ENCODE measurements at regions not wholly inside any gene's neighbourhood (a gene's known extent, or its start where the extent isn't known, plus 50 kb on each side); places are given as distances from the start of the nearest gene placed in this dataset.
"Not testable (repeated sequence)": the region's sequence is repeated elsewhere in the genome, so short reads cannot be mapped to it uniquely, and the experiment has no call there.

GRCh38 chr2:194723446-194723845 lies 933.6 kb upstream of the SLC39A10 start:
- no peak for DNase-seq (ENCODE audit: low read depth in 4 of 4, low spot score in 3 of 4)

GRCh38 chr2:194721227-194721626 lies 935.8 kb upstream of the SLC39A10 start:
- no peak for DNase-seq (ENCODE audit: low read depth in 4 of 4, low spot score in 3 of 4)

- no peak for DNase-seq (ENCODE audit: low read depth in 4 of 4, low spot score in 3 of 4)
Measured at GRCh38 chr2:194720462-194720861, 936.6 kb upstream of the SLC39A10 start.

DNA sequence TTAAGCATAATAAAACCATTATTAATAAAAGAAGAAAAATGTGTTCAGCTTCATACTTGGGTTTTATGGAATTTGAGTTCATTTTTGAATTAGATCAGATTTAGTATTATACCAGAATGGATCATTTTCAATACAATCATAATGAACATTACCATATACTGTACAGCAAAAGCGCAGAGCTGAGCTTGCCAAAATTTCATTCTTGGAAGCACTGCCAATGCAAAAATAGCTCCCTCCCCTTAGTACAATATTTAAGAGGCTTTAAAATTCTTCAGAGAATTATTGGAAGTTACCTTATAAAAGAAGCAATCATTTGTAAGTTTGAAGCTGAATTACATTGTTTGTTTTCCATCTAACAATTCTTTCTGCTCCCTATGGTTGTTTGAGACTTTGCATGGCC lies 938.1 kb upstream of the SLC39A10 start:
- DNase-seq (ENCODE audit: low read depth in 4 of 4, low spot score in 3 of 4) = no peak

DNA sequence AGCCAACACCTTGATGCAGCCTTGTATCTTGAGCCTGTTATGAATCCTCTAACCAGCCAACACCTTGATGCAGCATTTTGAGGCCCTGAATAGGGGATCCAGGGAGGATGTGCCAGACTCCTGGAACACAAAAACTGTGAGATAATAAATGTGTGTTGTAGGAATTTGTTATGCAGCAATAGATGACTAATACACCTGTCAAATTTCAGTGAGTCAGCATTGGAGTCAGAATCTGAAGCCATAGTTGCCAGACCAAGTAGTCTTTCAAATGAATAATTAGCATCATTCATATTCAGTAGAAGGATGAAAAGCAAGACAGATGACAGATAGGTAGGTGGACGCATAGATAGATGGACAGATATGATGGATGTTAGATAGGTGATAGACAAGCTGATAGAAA lies 942.5 kb upstream of the SLC39A10 start:
- DNase-seq (ENCODE audit: low read depth in 4 of 4, low spot score in 3 of 4) = no peak

- DNase-seq (ENCODE audit: low read depth in 4 of 4, low spot score in 3 of 4) = no peak
Measured at GRCh38 chr2:194709840-194710239, 947.2 kb upstream of the SLC39A10 start.

GRCh38 chr2:194706179-194706578 lies 950.8 kb upstream of the SLC39A10 start:
- no peak for DNase-seq (ENCODE audit: low read depth in 4 of 4, low spot score in 3 of 4)

- no peak for DNase-seq (ENCODE audit: low read depth in 4 of 4, low spot score in 3 of 4)
Measured at GRCh38 chr2:194705398-194705797, 951.6 kb upstream of the SLC39A10 start.

DNA sequence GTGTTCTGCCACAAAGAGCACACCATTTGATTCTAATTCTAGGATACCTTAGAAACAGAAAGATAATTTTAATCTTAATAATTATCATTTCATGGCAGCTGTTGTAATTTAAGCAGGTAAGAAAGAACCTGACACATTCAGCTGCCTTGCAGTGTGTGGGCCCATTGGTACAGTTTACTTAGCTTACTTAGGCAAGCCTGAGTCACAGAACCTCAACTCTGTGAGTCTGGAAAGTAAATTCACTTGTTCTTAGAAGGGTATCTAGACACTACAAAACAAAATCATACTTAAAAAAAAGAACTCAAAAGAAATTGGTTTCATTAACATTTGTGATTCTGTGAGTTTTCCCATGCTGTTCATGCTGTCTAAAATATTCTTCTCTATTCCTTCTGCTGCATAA lies 956.3 kb upstream of the SLC39A10 start:
- DNase-seq (ENCODE audit: low read depth in 4 of 4, low spot score in 3 of 4) = no peak

DNA sequence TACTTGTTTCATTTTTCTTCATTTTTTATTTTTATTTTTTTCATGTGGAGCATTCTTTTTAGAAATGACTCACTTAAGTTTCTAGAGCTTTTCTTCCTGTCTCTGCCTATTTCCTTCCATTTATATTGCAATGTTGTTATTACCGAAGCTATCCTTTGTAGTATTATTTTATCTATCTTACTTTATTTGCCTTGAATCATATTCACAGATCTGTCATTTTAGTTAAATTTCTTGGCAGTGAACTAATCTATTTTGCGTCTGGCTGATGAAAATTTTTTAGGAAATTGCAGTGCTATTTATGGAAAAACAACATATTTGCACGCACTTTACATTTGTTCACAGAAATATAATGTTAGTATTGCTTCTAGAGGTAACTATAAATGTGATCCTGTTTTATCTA lies 956.9 kb upstream of the SLC39A10 start:
- DNase-seq (ENCODE audit: low read depth in 4 of 4, low spot score in 3 of 4) = no peak

GRCh38 chr2:194698012-194698411 lies 959.0 kb upstream of the SLC39A10 start:
- DNase-seq (ENCODE audit: low read depth in 4 of 4, low spot score in 3 of 4) = no peak

GRCh38 chr2:194697439-194697838 lies 959.6 kb upstream of the SLC39A10 start:
- no peak for DNase-seq (ENCODE audit: low read depth in 4 of 4, low spot score in 3 of 4)

- DNase-seq (ENCODE audit: low read depth in 4 of 4, low spot score in 3 of 4) = no peak
Measured at GRCh38 chr2:194696690-194697089, 960.3 kb upstream of the SLC39A10 start.

- DNase-seq (ENCODE audit: low read depth in 4 of 4, low spot score in 3 of 4) = no peak
Measured at GRCh38 chr2:194686569-194686968, 970.5 kb upstream of the SLC39A10 start.

DNA sequence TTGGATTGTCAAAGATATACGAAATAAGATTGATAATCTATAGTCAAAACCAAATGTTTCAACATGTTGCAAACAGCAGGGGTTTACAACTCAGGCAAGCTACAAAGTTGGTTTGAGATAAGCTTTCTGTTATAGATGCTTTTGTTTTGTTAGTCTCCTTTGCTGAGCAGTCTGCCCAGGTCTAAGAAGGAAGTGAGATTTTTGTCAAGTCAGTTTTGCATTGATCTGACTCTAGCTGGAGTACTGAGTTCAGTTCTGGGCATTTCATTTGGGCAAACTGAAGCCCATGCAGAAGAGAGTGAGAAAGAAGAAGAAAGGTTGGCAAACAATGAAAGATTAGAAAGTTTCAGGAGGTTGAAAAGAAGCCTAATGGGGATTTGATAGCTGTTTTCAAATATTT lies 983.0 kb upstream of the SLC39A10 start:
- DNase-seq (ENCODE audit: low read depth in 4 of 4, low spot score in 3 of 4) = no peak

- DNase-seq (ENCODE audit: low read depth in 4 of 4, low spot score in 3 of 4) = no peak
Measured at GRCh38 chr2:194672994-194673393, 984.0 kb upstream of the SLC39A10 start.

DNA sequence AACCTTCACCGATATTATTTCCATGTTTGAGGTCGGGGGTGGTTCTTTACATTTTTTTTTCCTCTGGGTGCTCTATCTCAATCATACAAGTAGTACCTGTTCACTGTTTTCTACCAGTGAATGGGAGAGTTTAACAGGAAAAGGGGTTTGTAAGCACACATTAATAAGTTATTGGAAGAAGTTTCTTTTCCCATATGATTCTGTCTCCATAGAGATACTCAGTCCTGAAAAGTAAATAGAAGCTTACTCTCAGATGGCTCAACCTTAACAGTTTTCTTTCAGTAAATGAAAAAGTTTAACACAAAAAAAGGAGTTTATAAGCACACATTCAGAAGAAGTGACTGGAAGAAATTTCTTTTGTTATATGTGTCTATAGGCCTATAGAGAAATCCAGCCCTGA lies 995.6 kb upstream of the SLC39A10 start:
- DNase-seq (ENCODE audit: low read depth in 4 of 4, low spot score in 3 of 4) = no peak

GRCh38 chr2:194639057-194639456 lies 1018.0 kb upstream of the SLC39A10 start:
- not testable (repeated sequence) for DNase-seq (ENCODE audit: low read depth in 4 of 4, low spot score in 3 of 4)

DNA sequence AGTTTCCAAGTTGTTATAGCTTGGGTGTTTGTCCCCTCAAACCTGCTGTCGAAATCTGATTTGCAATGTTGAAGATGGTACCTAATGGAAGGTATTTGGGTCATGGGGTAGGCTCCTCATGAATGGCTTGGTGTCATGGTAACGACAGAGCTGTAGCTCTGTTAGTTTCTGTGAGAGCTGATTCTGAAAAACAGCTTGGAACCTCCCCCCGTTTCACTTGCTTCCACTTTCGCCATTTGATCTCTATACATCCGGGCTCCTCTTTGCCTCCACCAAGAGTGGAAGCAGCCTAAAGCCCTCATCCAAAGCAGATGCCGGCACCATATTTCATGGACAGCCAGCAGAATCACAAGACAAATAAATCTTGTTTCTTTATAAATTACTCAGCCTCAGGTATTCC lies 1035.1 kb upstream of the SLC39A10 start:
- no peak for DNase-seq (ENCODE audit: low read depth in 4 of 4, low spot score in 3 of 4)

DNA sequence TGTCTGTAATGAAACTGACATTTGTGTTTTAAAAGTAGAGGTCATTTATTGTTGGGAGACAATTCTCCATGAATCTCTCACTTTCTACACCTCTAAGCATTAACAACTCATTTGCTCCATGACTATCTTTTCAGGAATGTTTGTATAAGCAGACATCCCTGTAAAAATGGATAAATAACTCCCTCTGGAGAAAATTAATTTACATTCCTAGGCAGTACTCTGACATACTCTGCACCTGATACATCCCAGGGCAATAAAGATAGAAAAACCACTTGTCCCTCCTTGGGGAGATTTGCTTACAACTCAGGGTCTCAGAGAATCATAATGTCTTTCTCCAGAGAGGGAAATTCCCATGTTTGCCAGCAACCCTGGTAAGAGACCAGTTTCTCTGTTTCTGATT lies 1037.7 kb upstream of the SLC39A10 start:
- no peak for DNase-seq (ENCODE audit: low read depth in 4 of 4, low spot score in 3 of 4)

- DNase-seq (ENCODE audit: low read depth in 4 of 4, low spot score in 3 of 4) = no peak
Measured at GRCh38 chr2:194618432-194618831, 1038.6 kb upstream of the SLC39A10 start.

DNA sequence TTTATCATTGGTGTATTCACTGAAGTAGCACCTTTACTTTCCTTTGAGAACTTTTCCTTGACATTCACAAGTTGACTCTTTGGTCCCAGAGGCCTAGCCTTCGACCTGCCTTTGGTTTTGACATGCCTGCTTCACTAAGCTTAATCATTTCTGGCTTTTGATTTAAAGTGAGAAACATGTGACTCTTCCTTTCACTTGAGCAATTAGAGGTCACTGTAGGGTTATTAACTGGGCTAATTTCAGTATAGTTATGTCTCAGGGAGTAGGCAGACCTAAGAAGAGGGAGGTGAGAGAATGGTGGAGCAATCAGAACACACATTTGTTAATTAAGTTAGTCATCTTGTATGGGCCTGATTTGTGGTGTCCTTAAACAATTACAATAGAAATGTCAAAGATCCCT lies 1040.7 kb upstream of the SLC39A10 start:
- no peak for DNase-seq (ENCODE audit: low read depth in 4 of 4, low spot score in 3 of 4)

- no peak for DNase-seq (ENCODE audit: low read depth in 4 of 4, low spot score in 3 of 4)
Measured at GRCh38 chr2:194610297-194610696, 1046.7 kb upstream of the SLC39A10 start.

GRCh38 chr2:194603429-194603828 lies 1053.6 kb upstream of the SLC39A10 start:
- DNase-seq (ENCODE audit: low read depth in 4 of 4, low spot score in 3 of 4) = no peak
